ENCODE measurements at regions not wholly inside any gene's neighbourhood (a gene's known extent, or its start where the extent isn't known, plus 50 kb on each side); places are given as distances from the start of the nearest gene placed in this dataset.

DNA sequence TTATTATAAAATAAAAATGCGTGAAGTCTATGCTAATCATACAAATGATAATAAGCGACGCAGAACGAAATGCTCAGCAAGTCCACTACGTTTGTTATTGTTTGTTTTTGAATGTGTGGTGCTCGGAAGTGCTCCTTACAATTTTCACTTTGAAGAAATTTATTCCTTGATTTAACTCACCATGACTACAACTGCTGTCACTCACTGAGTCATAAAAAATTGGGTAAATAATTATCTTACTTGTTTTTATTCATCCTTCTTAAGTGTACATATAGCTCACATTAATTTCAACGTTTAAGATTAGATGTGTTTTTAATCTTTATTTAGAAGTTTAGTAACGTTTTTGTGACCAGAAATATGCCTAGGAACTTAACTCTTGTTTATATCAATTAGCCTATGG, 66.7 kb upstream of the NANOGP8 start:
- TF ChIP-seq, protein P1, sequence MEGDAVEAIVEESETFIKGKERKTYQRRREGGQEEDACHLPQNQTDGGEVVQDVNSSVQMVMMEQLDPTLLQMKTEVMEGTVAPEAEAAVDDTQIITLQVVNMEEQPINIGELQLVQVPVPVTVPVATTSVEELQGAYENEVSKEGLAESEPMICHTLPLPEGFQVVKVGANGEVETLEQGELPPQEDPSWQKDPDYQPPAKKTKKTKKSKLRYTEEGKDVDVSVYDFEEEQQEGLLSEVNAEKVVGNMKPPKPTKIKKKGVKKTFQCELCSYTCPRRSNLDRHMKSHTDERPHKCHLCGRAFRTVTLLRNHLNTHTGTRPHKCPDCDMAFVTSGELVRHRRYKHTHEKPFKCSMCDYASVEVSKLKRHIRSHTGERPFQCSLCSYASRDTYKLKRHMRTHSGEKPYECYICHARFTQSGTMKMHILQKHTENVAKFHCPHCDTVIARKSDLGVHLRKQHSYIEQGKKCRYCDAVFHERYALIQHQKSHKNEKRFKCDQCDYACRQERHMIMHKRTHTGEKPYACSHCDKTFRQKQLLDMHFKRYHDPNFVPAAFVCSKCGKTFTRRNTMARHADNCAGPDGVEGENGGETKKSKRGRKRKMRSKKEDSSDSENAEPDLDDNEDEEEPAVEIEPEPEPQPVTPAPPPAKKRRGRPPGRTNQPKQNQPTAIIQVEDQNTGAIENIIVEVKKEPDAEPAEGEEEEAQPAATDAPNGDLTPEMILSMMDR (IDR thresholded peaks at IDR 0.05; ENCODE audit: insufficient read depth, low read length, poor library complexity, severe bottlenecking) = no peak
- no peak for TF ChIP-seq EZH2phosphoT487 (conservative IDR thresholded peaks at IDR 0.05; ENCODE audit: low read length)

Data from SU-DHL-6 (cell line).